ENCODE measurements at regions not wholly inside any gene's neighbourhood (a gene's known extent, or its start where the extent isn't known, plus 50 kb on each side); places are given as distances from the start of the nearest gene placed in this dataset.

- peaks cover 3% of the 10 kb centered on the region for H3K27me3 Mint-ChIP-seq
- no peak for TF ChIP-seq CTCF (IDR thresholded peaks at IDR 0.05; ENCODE audit: unreplicated experiment)
These were observed 209.7 kb downstream of the KATNAL1 start for GRCh38 chr13:30097701-30098100.

GRCh38 chr13:30097089-30097488 is 210.3 kb downstream of the KATNAL1 start:
- no peak overlapping the region for H3K4me3 Mint-ChIP-seq (ENCODE audit: low read depth)
- no peaks in the 10 kb centered on the region for H3K9me3 Mint-ChIP-seq (ENCODE audit: low read depth)
- peaks cover 3% of the 10 kb centered on the region for H3K27me3 Mint-ChIP-seq
- DNase-seq (ENCODE audit: low spot score, unreplicated experiment) = no peak
- H3K36me3 Mint-ChIP-seq (ENCODE audit: insufficient read depth) = no peaks in the 10 kb centered on the region
- peaks cover 6% of the 10 kb centered on the region for H3K4me1 Mint-ChIP-seq (ENCODE audit: low read depth)
- no peak overlapping the region for H3K27ac Mint-ChIP-seq
- no peak for TF ChIP-seq CTCF (IDR thresholded peaks at IDR 0.05; ENCODE audit: unreplicated experiment)

More at GRCh38 chr13:30097701-30098100, 209.7 kb downstream of the KATNAL1 start:
- Mint-ChIP-seq H3K4me1 (ENCODE audit: low read depth) (peaks cover 6% of the 10 kb centered on the region), H3K36me3 (ENCODE audit: insufficient read depth) (no peaks in the 10 kb centered on the region), H3K4me3 (ENCODE audit: low read depth) (no peak overlapping the region), H3K27ac (no peak overlapping the region), H3K9me3 (ENCODE audit: low read depth) (no peaks in the 10 kb centered on the region)
- no peak for DNase-seq (ENCODE audit: low spot score, unreplicated experiment)

- H3K9me3 Mint-ChIP-seq (ENCODE audit: low read depth) = no peaks in the 10 kb centered on the region
- peaks cover 6% of the 10 kb centered on the region for H3K4me1 Mint-ChIP-seq (ENCODE audit: low read depth)
- DNase-seq (ENCODE audit: low spot score, unreplicated experiment) = no peak
- no peak overlapping the region for H3K4me3 Mint-ChIP-seq (ENCODE audit: low read depth)
- H3K27me3 Mint-ChIP-seq = peaks cover 3% of the 10 kb centered on the region
- TF ChIP-seq CTCF (IDR thresholded peaks at IDR 0.05; ENCODE audit: unreplicated experiment) = no peak
- no peaks in the 10 kb centered on the region for H3K36me3 Mint-ChIP-seq (ENCODE audit: insufficient read depth)
- no peak overlapping the region for H3K27ac Mint-ChIP-seq
These were observed 213.3 kb downstream of the KATNAL1 start for GRCh38 chr13:30094015-30094414.

- Mint-ChIP-seq H3K27me3 (no peaks in the 10 kb centered on the region), H3K4me1 (ENCODE audit: low read depth) (peaks cover 6% of the 10 kb centered on the region), H3K27ac (no peak overlapping the region), H3K4me3 (ENCODE audit: low read depth) (no peak overlapping the region), H3K36me3 (ENCODE audit: insufficient read depth) (no peaks in the 10 kb centered on the region), H3K9me3 (ENCODE audit: low read depth) (no peaks in the 10 kb centered on the region)
- DNase-seq (ENCODE audit: low spot score, unreplicated experiment) = no peak
- TF ChIP-seq CTCF (IDR thresholded peaks at IDR 0.05; ENCODE audit: unreplicated experiment) = no peak
These were observed 214.1 kb downstream of the KATNAL1 start for GRCh38 chr13:30093236-30093635.

GRCh38 chr13:30091691-30092090 is 215.7 kb downstream of the KATNAL1 start:
- Mint-ChIP-seq H3K27ac (no peak overlapping the region), H3K36me3 (ENCODE audit: insufficient read depth) (no peaks in the 10 kb centered on the region), H3K27me3 (no peaks in the 10 kb centered on the region), H3K4me1 (ENCODE audit: low read depth) (peaks cover 6% of the 10 kb centered on the region), H3K9me3 (ENCODE audit: low read depth) (no peaks in the 10 kb centered on the region), H3K4me3 (ENCODE audit: low read depth) (no peak overlapping the region)
- TF ChIP-seq CTCF (IDR thresholded peaks at IDR 0.05; ENCODE audit: unreplicated experiment) = no peak
- no peak for DNase-seq (ENCODE audit: low spot score, unreplicated experiment)
